Medulla oblongata (tissue), 1 donor: ENCODE measurements at regions not wholly inside any gene's neighbourhood (a gene's known extent, or its start where the extent isn't known, plus 50 kb on each side); places are given as distances from the start of the nearest gene placed in this dataset.
"Not testable (repeated sequence)": the region's sequence is repeated elsewhere in the genome, so short reads cannot be mapped to it uniquely, and the experiment has no call there.

ENCODE experiments used
- DNase-seq: peaks from one replicate; pipeline ENCODE4 v3.0.0-alpha.2; 2015; ENCODE audit errors: extremely low spot score

GRCh38 chr6:63440594-63440993 lies 120.8 kb upstream of the LGSN start:
- no peak for DNase-seq

GRCh38 chr6:63441266-63441956 lies 121.6 kb upstream of the LGSN start:
- no peak for DNase-seq

- no peak for DNase-seq
Observed at GRCh38 chr6:63442870-63443269, 123.1 kb upstream of the LGSN start.

- no peak for DNase-seq
Observed at GRCh38 chr6:63444768-63445167, 125.0 kb upstream of the LGSN start.

GRCh38 chr6:63446405-63446804 lies 125.9 kb upstream of the LOC128125822 start:
- no peak for DNase-seq

GRCh38 chr6:63447134-63447533 lies 125.1 kb upstream of the LOC128125822 start:
- DNase-seq, result no peak

GRCh38 chr6:63448229-63448628 lies 124.1 kb upstream of the LOC128125822 start:
- DNase-seq, result no peak

- DNase-seq, result no peak
Observed at GRCh38 chr6:63449714-63450113, 122.6 kb upstream of the LOC128125822 start.

- DNase-seq, result no peak
Observed at GRCh38 chr6:63451238-63451637, 121.0 kb upstream of the LOC128125822 start.

- DNase-seq, result no peak
Observed at GRCh38 chr6:63452125-63452524, 120.2 kb upstream of the LOC128125822 start.

- DNase-seq, result no peak
Observed at GRCh38 chr6:63456734-63457133, 115.5 kb upstream of the LOC128125822 start.

GRCh38 chr6:63458480-63459115 lies 113.7 kb upstream of the LOC128125822 start:
- DNase-seq, result no peak

- no peak for DNase-seq
Observed at GRCh38 chr6:63459814-63460213, 112.5 kb upstream of the LOC128125822 start.

- DNase-seq, result no peak
Observed at GRCh38 chr6:63460971-63461370, 111.3 kb upstream of the LOC128125822 start.

GRCh38 chr6:63464060-63464459 lies 108.2 kb upstream of the LOC128125822 start:
- DNase-seq, result no peak

- DNase-seq, result no peak
Observed at GRCh38 chr6:63465750-63466149, 106.5 kb upstream of the LOC128125822 start.

GRCh38 chr6:63466242-63466733 lies 106.0 kb upstream of the LOC128125822 start:
- no peak for DNase-seq

GRCh38 chr6:63467247-63467954 lies 104.9 kb upstream of the LOC128125822 start:
- no peak for DNase-seq

- DNase-seq, result not testable (repeated sequence)
Observed at GRCh38 chr6:63471145-63471544, 101.1 kb upstream of the LOC128125822 start.

- DNase-seq, result no peak
Observed at GRCh38 chr6:63471654-63472053, 100.6 kb upstream of the LOC128125822 start.

- DNase-seq, result peak; percentile 19
Observed at GRCh38 chr6:63475707-63476106, 96.6 kb upstream of the LOC128125822 start.

- DNase-seq, result no peak
Observed at GRCh38 chr6:63476302-63476701, 96.0 kb upstream of the LOC128125822 start.
